A549 (cell line): ENCODE measurements at regions not wholly inside any gene's neighbourhood (a gene's known extent, or its start where the extent isn't known, plus 50 kb on each side); places are given as distances from the start of the nearest gene placed in this dataset.
"Not testable (repeated sequence)": the region's sequence is repeated elsewhere in the genome, so short reads cannot be mapped to it uniquely, and the experiment has no call there.

ENCODE experiments used
- CTCF ChIP-seq: fragments of >200 bp; sonication (Bioruptor Twin); formaldehyde crosslinking; IDR thresholded peaks from 3 replicates; pipeline ENCODE4 v1.5.1; 2016
- KDM1A ChIP-seq: fragments of 200-600 bp; sonication (generic); IDR thresholded peaks from 2 replicates; pipeline ENCODE4 v1.6.1; 2016; ENCODE audit warnings: low read depth, mild to moderate bottlenecking

DNA sequence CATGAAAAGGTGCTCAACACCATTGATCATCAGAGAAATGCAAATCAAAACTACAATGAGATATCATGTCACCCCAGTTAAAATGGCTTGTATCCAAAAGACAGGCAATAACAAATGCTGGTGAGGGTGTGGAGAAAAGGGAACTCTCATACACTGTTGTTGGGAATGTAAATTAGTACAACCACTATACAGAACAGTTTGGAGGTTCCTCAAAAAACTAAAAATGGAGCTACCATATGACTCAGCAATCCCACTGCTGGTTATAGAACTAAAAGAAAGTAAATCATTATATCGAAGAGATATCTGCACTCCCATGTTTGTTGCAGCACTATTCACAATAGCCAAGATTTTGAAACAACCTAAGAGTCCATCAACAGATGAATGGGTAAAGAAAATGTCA is 238.0 kb downstream of the ZNF621 start:
- not testable (repeated sequence) for TF ChIP-seq CTCF, KDM1A
